ENCODE measurements at regions not wholly inside any gene's neighbourhood (a gene's known extent, or its start where the extent isn't known, plus 50 kb on each side); places are given as distances from the start of the nearest gene placed in this dataset.

GRCh38 chr1:172882385-172882784 is 168.4 kb downstream of the TNFSF18 start:
- no peak for DNase-seq (ENCODE audit: low read depth in 6 of 9, low spot score in 9 of 9)
- H3K4me1 ChIP-seq (ENCODE audit: control insufficient read depth in 2 of 2, insufficient read depth in 2 of 2, low read length in 2 of 2), result peaks cover 5 to 7% of the 10 kb centered on the region in 2 donors
- H3K4me3 ChIP-seq (ENCODE audit: low read length in 2 of 2), result no peak overlapping the region
- no peaks in the 10 kb centered on the region for H3K36me3 ChIP-seq (ENCODE audit: control insufficient read depth in 2 of 2, insufficient read depth in 2 of 2, low read length in 1 of 2)
- H3K9me3 ChIP-seq (ENCODE audit: control insufficient read depth in 2 of 2, insufficient read depth in 1 of 2, low read length in 1 of 2), result no peaks in the 10 kb centered on the region
- no peaks in the 10 kb centered on the region for H3K27me3 ChIP-seq (ENCODE audit: control insufficient read depth in 2 of 2, insufficient read depth in 1 of 2, low read length in 1 of 2)
- H3K27ac ChIP-seq (ENCODE audit: low read depth in 1 of 2, low read length in 1 of 2), result no peak overlapping the region

GRCh38 chr1:172882791-172883386 is 167.9 kb downstream of the TNFSF18 start:
- Histone ChIP-seq H3K4me1 (ENCODE audit: control insufficient read depth in 2 of 2, insufficient read depth in 2 of 2, low read length in 2 of 2) (peaks cover 5 to 7% of the 10 kb centered on the region in 2 donors), H3K36me3 (ENCODE audit: control insufficient read depth in 2 of 2, insufficient read depth in 2 of 2, low read length in 1 of 2) (no peaks in the 10 kb centered on the region), H3K27ac (ENCODE audit: low read depth in 1 of 2, low read length in 1 of 2) (no peak overlapping the region), H3K4me3 (ENCODE audit: low read length in 2 of 2) (no peak overlapping the region), H3K9me3 (ENCODE audit: control insufficient read depth in 2 of 2, insufficient read depth in 1 of 2, low read length in 1 of 2) (no peaks in the 10 kb centered on the region), H3K27me3 (ENCODE audit: control insufficient read depth in 2 of 2, insufficient read depth in 1 of 2, low read length in 1 of 2) (no peaks in the 10 kb centered on the region)
- no peak for DNase-seq (ENCODE audit: low read depth in 6 of 9, low spot score in 9 of 9)
- WGBS, result 98% methylated on average over 6 of the region's 6 CpGs

- Histone ChIP-seq H3K9me3 (ENCODE audit: control insufficient read depth in 2 of 2, insufficient read depth in 1 of 2, low read length in 1 of 2) (no peaks in the 10 kb centered on the region), H3K27me3 (ENCODE audit: control insufficient read depth in 2 of 2, insufficient read depth in 1 of 2, low read length in 1 of 2) (no peaks in the 10 kb centered on the region), H3K4me3 (ENCODE audit: low read length in 2 of 2) (no peak overlapping the region), H3K4me1 (ENCODE audit: control insufficient read depth in 2 of 2, insufficient read depth in 2 of 2, low read length in 2 of 2) (peaks cover 5 to 7% of the 10 kb centered on the region in 2 donors), H3K27ac (ENCODE audit: low read depth in 1 of 2, low read length in 1 of 2) (no peak overlapping the region), H3K36me3 (ENCODE audit: control insufficient read depth in 2 of 2, insufficient read depth in 2 of 2, low read length in 1 of 2) (no peaks in the 10 kb centered on the region)
- WGBS, result 55% methylated on average over 3 of the region's 3 CpGs
- no peak for DNase-seq (ENCODE audit: low read depth in 6 of 9, low spot score in 9 of 9)
Measured at GRCh38 chr1:172883387-172883791, 167.4 kb downstream of the TNFSF18 start.

GRCh38 chr1:172883844-172884243 is 166.9 kb downstream of the TNFSF18 start:
- DNase-seq (ENCODE audit: low read depth in 6 of 9, low spot score in 9 of 9), result no peak
- Histone ChIP-seq H3K4me1 (ENCODE audit: control insufficient read depth in 2 of 2, insufficient read depth in 2 of 2, low read length in 2 of 2) (peaks cover 5 to 7% of the 10 kb centered on the region in 2 donors), H3K27me3 (ENCODE audit: control insufficient read depth in 2 of 2, insufficient read depth in 1 of 2, low read length in 1 of 2) (no peaks in the 10 kb centered on the region), H3K9me3 (ENCODE audit: control insufficient read depth in 2 of 2, insufficient read depth in 1 of 2, low read length in 1 of 2) (no peaks in the 10 kb centered on the region), H3K36me3 (ENCODE audit: control insufficient read depth in 2 of 2, insufficient read depth in 2 of 2, low read length in 1 of 2) (no peaks in the 10 kb centered on the region), H3K27ac (ENCODE audit: low read depth in 1 of 2, low read length in 1 of 2) (no peak overlapping the region), H3K4me3 (ENCODE audit: low read length in 2 of 2) (no peak overlapping the region)
- 0% methylated on average over 1 of the region's 1 CpG for WGBS

GRCh38 chr1:172885411-172885810 is 165.3 kb downstream of the TNFSF18 start:
- no peak for DNase-seq (ENCODE audit: low read depth in 6 of 9, low spot score in 9 of 9)
- H3K36me3 ChIP-seq (ENCODE audit: control insufficient read depth in 2 of 2, insufficient read depth in 2 of 2, low read length in 1 of 2), result no peaks in the 10 kb centered on the region

GRCh38 chr1:172885971-172886370 is 164.8 kb downstream of the TNFSF18 start:
- no peaks in the 10 kb centered on the region for H3K27me3 ChIP-seq (ENCODE audit: control insufficient read depth in 2 of 2, insufficient read depth in 1 of 2, low read length in 1 of 2)
- H3K4me3 ChIP-seq (ENCODE audit: low read length in 2 of 2), result no peak overlapping the region
- H3K27ac ChIP-seq (ENCODE audit: low read depth in 1 of 2, low read length in 1 of 2), result no peak overlapping the region
- H3K36me3 ChIP-seq (ENCODE audit: control insufficient read depth in 2 of 2, insufficient read depth in 2 of 2, low read length in 1 of 2), result no peaks in the 10 kb centered on the region
- DNase-seq (ENCODE audit: low read depth in 6 of 9, low spot score in 9 of 9), result no peak
- WGBS, result 98% methylated on average over 1 of the region's 1 CpG
- H3K9me3 ChIP-seq (ENCODE audit: control insufficient read depth in 2 of 2, insufficient read depth in 1 of 2, low read length in 1 of 2), result no peaks in the 10 kb centered on the region
- H3K4me1 ChIP-seq (ENCODE audit: control insufficient read depth in 2 of 2, insufficient read depth in 2 of 2, low read length in 2 of 2), result peaks cover 5 to 7% of the 10 kb centered on the region in 2 donors

More at GRCh38 chr1:172885411-172885810, 165.3 kb downstream of the TNFSF18 start:
- no peak overlapping the region for H3K4me3 ChIP-seq (ENCODE audit: low read length in 2 of 2)
- no peaks in the 10 kb centered on the region for H3K27me3 ChIP-seq (ENCODE audit: control insufficient read depth in 2 of 2, insufficient read depth in 1 of 2, low read length in 1 of 2)
- H3K4me1 ChIP-seq (ENCODE audit: control insufficient read depth in 2 of 2, insufficient read depth in 2 of 2, low read length in 2 of 2), result peaks cover 5 to 7% of the 10 kb centered on the region in 2 donors
- no peak overlapping the region for H3K27ac ChIP-seq (ENCODE audit: low read depth in 1 of 2, low read length in 1 of 2)
- no peaks in the 10 kb centered on the region for H3K9me3 ChIP-seq (ENCODE audit: control insufficient read depth in 2 of 2, insufficient read depth in 1 of 2, low read length in 1 of 2)

- Histone ChIP-seq H3K27me3 (ENCODE audit: control insufficient read depth in 2 of 2, insufficient read depth in 1 of 2, low read length in 1 of 2) (no peaks in the 10 kb centered on the region), H3K9me3 (ENCODE audit: control insufficient read depth in 2 of 2, insufficient read depth in 1 of 2, low read length in 1 of 2) (no peaks in the 10 kb centered on the region), H3K27ac (ENCODE audit: low read depth in 1 of 2, low read length in 1 of 2) (no peak overlapping the region), H3K36me3 (ENCODE audit: control insufficient read depth in 2 of 2, insufficient read depth in 2 of 2, low read length in 1 of 2) (no peaks in the 10 kb centered on the region), H3K4me3 (ENCODE audit: low read length in 2 of 2) (no peak overlapping the region), H3K4me1 (ENCODE audit: control insufficient read depth in 2 of 2, insufficient read depth in 2 of 2, low read length in 2 of 2) (peaks cover 5 to 7% of the 10 kb centered on the region in 2 donors)
- 99% methylated on average over 1 of the region's 1 CpG for WGBS
- no peak for DNase-seq (ENCODE audit: low read depth in 6 of 9, low spot score in 9 of 9)
Measured at GRCh38 chr1:172887162-172887561, 163.6 kb downstream of the TNFSF18 start.

GRCh38 chr1:172893146-172893841 is 157.4 kb downstream of the TNFSF18 start:
- no peak overlapping the region for H3K27ac ChIP-seq (ENCODE audit: low read depth in 1 of 2, low read length in 1 of 2)

GRCh38 chr1:172894349-172895049 is 156.2 kb downstream of the TNFSF18 start:
- H3K4me1 ChIP-seq (ENCODE audit: control insufficient read depth in 2 of 2, insufficient read depth in 2 of 2, low read length in 2 of 2), result peaks cover 5 to 10% of the 10 kb centered on the region in 2 donors
- no peak overlapping the region for H3K27ac ChIP-seq (ENCODE audit: low read depth in 1 of 2, low read length in 1 of 2)
- no peaks in the 10 kb centered on the region for H3K36me3 ChIP-seq (ENCODE audit: control insufficient read depth in 2 of 2, insufficient read depth in 2 of 2, low read length in 1 of 2)
- H3K9me3 ChIP-seq (ENCODE audit: control insufficient read depth in 2 of 2, insufficient read depth in 1 of 2, low read length in 1 of 2), result no peaks in the 10 kb centered on the region
- WGBS, result 69% methylated on average over 8 of the region's 8 CpGs
- H3K27me3 ChIP-seq (ENCODE audit: control insufficient read depth in 2 of 2, insufficient read depth in 1 of 2, low read length in 1 of 2), result no peaks in the 10 kb centered on the region
- peak in 1 of 9 donors; percentile 30 for DNase-seq (ENCODE audit: low read depth in 6 of 9, low spot score in 9 of 9)
- H3K4me3 ChIP-seq (ENCODE audit: low read length in 2 of 2), result no peak overlapping the region

More at GRCh38 chr1:172893146-172893841, 157.4 kb downstream of the TNFSF18 start:
- H3K36me3 ChIP-seq (ENCODE audit: control insufficient read depth in 2 of 2, insufficient read depth in 2 of 2, low read length in 1 of 2), result no peaks in the 10 kb centered on the region
- no peaks in the 10 kb centered on the region for H3K9me3 ChIP-seq (ENCODE audit: control insufficient read depth in 2 of 2, insufficient read depth in 1 of 2, low read length in 1 of 2)
- DNase-seq (ENCODE audit: low read depth in 6 of 9, low spot score in 9 of 9), result no peak
- no peak overlapping the region for H3K4me3 ChIP-seq (ENCODE audit: low read length in 2 of 2)
- peaks cover 5 to 10% of the 10 kb centered on the region in 2 donors for H3K4me1 ChIP-seq (ENCODE audit: control insufficient read depth in 2 of 2, insufficient read depth in 2 of 2, low read length in 2 of 2)
- no peaks in the 10 kb centered on the region for H3K27me3 ChIP-seq (ENCODE audit: control insufficient read depth in 2 of 2, insufficient read depth in 1 of 2, low read length in 1 of 2)
- WGBS, result 91% methylated on average over 1 of the region's 1 CpG
